ENCODE measurements at regions not wholly inside any gene's neighbourhood (a gene's known extent, or its start where the extent isn't known, plus 50 kb on each side); places are given as distances from the start of the nearest gene placed in this dataset.

- no peak for TF ChIP-seq CTCF (IDR thresholded peaks at IDR 0.05)
- H3K4me1 ChIP-seq, result peaks cover 0 to 5% of the 10 kb centered on the region in 2 donors
- H3K9me3 ChIP-seq, result no peaks in the 10 kb centered on the region
- no peak for DNase-seq (ENCODE audit: low spot score in 2 of 2)
- no peaks in the 10 kb centered on the region for H3K27me3 ChIP-seq
- no peak overlapping the region for H3K4me3 ChIP-seq
- intact Hi-C loops (cut with DNase I), result no loop called here
- H3K36me3 ChIP-seq, result no peaks in the 10 kb centered on the region
- no peak overlapping the region for H3K27ac ChIP-seq
These were observed 543.5 kb upstream of the SPHKAP start for GRCh38 chr2:228725031-228725430.

GRCh38 chr2:228723599-228723998, 542.1 kb upstream of the SPHKAP start:
- Histone ChIP-seq H3K27ac (no peak overlapping the region), H3K9me3 (no peaks in the 10 kb centered on the region), H3K4me1 (peaks cover 0 to 8% of the 10 kb centered on the region in 2 donors), H3K4me3 (no peak overlapping the region), H3K36me3 (no peaks in the 10 kb centered on the region), H3K27me3 (no peaks in the 10 kb centered on the region)
- no peak for TF ChIP-seq CTCF (IDR thresholded peaks at IDR 0.05)
- intact Hi-C loops (cut with DNase I), result no loop called here
- DNase-seq (ENCODE audit: low spot score in 2 of 2), result no peak

GRCh38 chr2:228722311-228722710, 540.8 kb upstream of the SPHKAP start:
- no peak for DNase-seq (ENCODE audit: low spot score in 2 of 2)
- intact Hi-C loops (cut with DNase I), result no loop called here
- TF ChIP-seq CTCF (IDR thresholded peaks at IDR 0.05), result no peak

GRCh38 chr2:228720895-228721294, 539.4 kb upstream of the SPHKAP start:
- Histone ChIP-seq H3K36me3 (no peaks in the 10 kb centered on the region), H3K4me3 (no peak overlapping the region), H3K9me3 (no peaks in the 10 kb centered on the region), H3K27ac (peak overlapping the region in 1 of 2 donors; percentile 37), H3K27me3 (no peaks in the 10 kb centered on the region), H3K4me1 (peaks cover 0 to 8% of the 10 kb centered on the region in 2 donors)
- intact Hi-C loops (cut with DNase I), result no loop called here
- DNase-seq (ENCODE audit: low spot score in 2 of 2), result no peak
- no peak for TF ChIP-seq CTCF (IDR thresholded peaks at IDR 0.05)

More at GRCh38 chr2:228722311-228722710, 540.8 kb upstream of the SPHKAP start:
- Histone ChIP-seq H3K4me3 (no peak overlapping the region), H3K4me1 (peaks cover 0 to 8% of the 10 kb centered on the region in 2 donors), H3K27ac (no peak overlapping the region), H3K27me3 (no peaks in the 10 kb centered on the region), H3K9me3 (no peaks in the 10 kb centered on the region), H3K36me3 (no peaks in the 10 kb centered on the region)

- Histone ChIP-seq H3K9me3 (peaks cover 0 to 19% of the 10 kb centered on the region in 2 donors), H3K36me3 (no peaks in the 10 kb centered on the region), H3K4me1 (no peaks in the 10 kb centered on the region), H3K27me3 (no peaks in the 10 kb centered on the region), H3K4me3 (no peak overlapping the region), H3K27ac (no peak overlapping the region)
- intact Hi-C loops (cut with DNase I), result no loop called here
- no peak for TF ChIP-seq CTCF (IDR thresholded peaks at IDR 0.05)
- no peak for DNase-seq (ENCODE audit: low spot score in 2 of 2)
These were observed 528.4 kb upstream of the SPHKAP start for GRCh38 chr2:228709788-228710371.

- Histone ChIP-seq H3K27me3 (no peaks in the 10 kb centered on the region), H3K36me3 (no peaks in the 10 kb centered on the region), H3K9me3 (no peaks in the 10 kb centered on the region), H3K4me1 (no peaks in the 10 kb centered on the region), H3K27ac (no peak overlapping the region), H3K4me3 (no peak overlapping the region)
- DNase-seq (ENCODE audit: low spot score in 2 of 2), result no peak
- intact Hi-C loops (cut with DNase I), result no loop called here
- TF ChIP-seq CTCF (IDR thresholded peaks at IDR 0.05), result no peak
These were observed 526.4 kb upstream of the SPHKAP start for GRCh38 chr2:228707846-228708245.

Measured in ascending aorta (tissue), 2 donors.